Activated CD8-positive, alpha-beta memory T cell treated with anti-CD3 and anti-CD28 coated beads for 4 hours (primary cell): ENCODE measurements at regions not wholly inside any gene's neighbourhood (a gene's known extent, or its start where the extent isn't known, plus 50 kb on each side); places are given as distances from the start of the nearest gene placed in this dataset.

Source experiments
- DNase-seq, 2 donors: peaks; one replicate each; pipeline ENCODE4 v3.0.0-alpha.2; 2020; ENCODE audit warnings: low read depth in 2 of 2

DNA sequence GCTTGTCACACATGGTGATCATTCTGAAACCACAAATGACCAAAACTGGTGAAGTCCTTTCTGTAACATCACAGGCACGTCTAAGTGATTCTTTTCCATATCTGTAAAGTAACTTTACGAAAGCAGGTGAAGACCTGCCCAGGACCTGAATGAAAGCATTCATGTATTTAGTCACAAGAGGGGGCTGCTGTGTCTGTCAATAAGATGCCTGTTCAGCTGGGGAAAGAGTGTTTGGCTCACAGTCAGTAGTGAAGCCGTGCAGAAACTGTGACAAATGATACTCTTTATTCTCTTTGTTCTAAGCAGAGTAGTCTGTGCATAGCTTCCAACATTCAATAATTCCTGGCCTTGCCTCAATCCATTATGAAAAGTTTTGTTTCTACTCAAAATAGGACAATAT, 373.5 kb upstream of the OR4E1 start:
- DNase-seq = no peak

- DNase-seq = no peak
These were observed 372.4 kb upstream of the OR4E1 start for GRCh38 chr14:22046063-22046462.

- no peak for DNase-seq
These were observed 370.6 kb upstream of the OR4E1 start for GRCh38 chr14:22044193-22044592.

DNA sequence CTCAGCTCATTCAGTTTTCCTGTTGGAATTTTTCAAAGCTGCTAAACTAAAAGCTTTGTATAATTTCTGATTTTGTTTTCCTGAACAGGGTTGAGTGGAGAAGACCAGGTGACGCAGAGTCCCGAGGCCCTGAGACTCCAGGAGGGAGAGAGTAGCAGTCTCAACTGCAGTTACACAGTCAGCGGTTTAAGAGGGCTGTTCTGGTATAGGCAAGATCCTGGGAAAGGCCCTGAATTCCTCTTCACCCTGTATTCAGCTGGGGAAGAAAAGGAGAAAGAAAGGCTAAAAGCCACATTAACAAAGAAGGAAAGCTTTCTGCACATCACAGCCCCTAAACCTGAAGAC, 367.1 kb upstream of the OR4E1 start:
- DNase-seq = no peak

DNA sequence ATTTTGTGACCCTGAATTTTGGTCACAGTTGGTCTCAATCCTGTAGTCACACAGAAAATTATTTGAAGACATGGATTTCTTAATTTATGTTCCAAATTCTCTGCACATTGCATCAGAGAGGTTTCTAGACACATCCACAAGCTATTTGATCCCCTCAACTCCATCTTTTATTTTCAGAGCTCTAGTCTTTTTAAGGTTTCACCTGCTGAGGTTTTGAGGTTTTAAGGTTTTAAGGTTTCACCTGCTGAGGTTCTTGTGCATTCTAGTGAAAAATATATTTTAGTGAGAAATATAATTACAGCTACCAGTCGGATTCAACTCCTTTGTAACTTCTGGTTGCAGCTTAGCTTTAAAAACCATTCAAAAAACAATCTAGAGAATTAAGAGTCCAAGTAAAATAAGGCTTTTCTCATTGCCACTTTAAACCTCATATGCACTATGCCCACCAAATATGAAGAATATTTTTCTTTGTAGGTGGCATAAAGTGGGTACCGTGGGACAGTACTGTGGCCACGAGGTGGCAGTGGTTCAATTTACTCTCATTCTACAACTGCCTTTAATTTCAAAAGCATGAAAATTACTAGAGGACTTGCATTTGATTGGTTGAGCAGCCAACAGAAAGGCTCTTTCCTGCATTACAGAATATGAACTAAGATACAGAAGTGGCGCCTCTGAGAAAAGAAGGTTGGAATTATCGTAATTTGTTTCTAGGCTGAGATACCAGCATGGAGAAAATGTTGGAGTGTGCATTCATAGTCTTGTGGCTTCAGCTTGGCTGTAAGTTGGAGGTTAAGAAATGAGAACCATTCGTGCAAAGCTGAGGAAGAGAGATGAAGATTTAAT, 366.5 kb upstream of the OR4E1 start:
- no peak for DNase-seq

DNA sequence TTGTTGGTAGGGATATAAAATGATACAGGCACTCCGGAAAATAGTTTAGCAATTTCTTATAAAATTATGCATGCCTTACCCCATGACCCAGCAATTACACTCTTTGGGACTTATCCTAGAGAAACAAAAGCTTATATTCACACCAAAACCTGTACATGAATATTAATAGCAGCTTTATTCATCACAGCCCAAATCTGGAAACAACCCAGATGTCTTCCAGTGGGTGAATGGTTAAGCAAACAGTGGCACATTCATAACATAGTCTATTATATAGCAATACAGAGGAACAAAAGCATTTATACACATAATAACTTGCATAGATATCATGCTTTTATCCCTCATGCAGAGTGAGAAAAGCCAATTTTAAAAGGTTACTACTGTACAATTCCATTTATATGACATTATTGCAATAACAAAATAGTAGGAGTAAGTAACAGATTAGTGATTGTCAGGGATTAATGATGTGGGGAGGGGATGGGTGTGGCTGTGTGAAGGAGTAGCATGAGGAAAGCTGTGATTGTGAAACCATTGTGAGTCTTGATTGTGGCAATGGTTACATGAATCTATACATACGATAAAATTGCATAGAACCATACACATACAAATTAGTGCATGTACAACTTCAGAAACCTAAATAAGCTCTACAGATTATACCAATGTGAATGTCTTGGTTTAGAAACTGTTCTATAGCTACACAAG, 363.1 kb upstream of the OR4E1 start:
- DNase-seq = no peak

GRCh38 chr14:22026527-22026926, 352.9 kb upstream of the OR4E1 start:
- no peak for DNase-seq

- DNase-seq = no peak
These were observed 352.3 kb upstream of the OR4E1 start for GRCh38 chr14:22025879-22026278.

- no peak for DNase-seq
These were observed 350.5 kb upstream of the OR4E1 start for GRCh38 chr14:22024137-22024536.

DNA sequence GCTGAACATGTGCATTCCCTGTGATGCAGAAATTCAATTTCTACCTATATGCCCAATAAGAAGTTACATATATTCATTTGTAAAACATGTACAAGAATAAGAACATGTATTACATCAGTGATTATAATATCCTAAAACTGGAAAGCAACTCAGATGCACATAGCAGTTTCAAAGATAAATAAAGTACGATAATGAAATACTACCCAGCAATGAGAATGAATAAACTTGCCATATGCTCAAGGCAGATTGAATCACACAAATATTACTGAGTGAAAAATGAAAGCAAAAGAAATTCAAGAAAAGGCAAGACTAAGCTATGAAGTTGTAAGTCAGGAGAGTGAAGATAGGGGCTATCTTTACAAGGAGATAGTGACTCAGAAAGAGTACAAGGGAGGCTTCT, 345.3 kb upstream of the OR4E1 start:
- no peak for DNase-seq

DNA sequence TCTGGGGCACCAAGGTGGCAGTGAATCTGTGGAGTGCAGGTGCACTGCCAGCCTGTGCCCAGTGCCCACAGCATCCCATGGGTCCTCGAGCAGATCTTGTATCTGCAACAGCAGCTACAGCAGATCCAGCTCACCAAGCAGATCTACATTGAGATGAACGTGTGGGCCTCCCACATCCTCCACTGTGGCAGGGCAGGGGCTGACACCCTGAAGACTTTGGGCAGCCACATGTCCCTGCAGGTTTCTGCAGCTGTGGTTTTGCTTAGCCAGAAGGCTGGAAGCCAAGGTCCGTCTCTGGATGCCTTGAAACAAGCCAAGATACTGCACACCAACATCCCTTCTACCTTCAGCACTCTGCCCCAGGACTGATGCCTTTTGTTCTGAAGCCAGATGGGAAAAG, 338.8 kb upstream of the OR4E1 start:
- no peak for DNase-seq

GRCh38 chr14:22011253-22011642, 337.6 kb upstream of the OR4E1 start:
- DNase-seq = no peak

DNA sequence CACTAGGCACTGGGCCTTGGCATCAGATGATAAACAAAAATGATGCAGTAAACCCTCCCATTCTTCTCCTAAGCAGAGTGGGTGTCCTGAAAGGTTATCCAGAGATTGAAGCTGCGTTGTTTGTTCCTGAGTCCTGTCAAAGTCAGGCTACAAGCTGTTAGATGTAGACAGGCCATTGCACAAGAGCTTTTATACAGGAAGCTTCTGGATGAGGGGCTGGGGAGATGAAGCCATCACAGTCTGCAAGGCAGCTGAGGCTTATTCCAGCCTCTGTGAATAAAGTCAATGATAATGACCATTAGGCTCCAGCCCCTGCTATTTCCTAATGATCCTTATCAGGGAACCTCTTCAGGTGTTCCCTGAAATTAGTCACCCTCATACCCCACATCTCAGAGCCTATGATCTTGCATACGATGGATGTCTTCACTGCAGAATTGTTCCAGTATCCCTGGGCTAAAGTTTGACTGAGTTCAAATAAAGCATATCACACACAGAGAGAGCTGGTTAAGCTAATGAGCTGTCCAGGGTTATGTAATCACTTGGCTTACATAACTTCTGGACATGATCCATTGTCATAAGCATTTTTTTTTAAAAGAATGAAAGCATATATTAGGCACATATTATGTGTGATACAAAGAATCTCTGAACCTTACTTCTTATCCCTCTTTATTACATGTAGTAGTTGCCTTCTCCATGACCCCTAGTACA, 337.1 kb upstream of the OR4E1 start:
- no peak for DNase-seq

- no peak for DNase-seq
These were observed 335.1 kb upstream of the OR4E1 start for GRCh38 chr14:22008766-22009165.

DNA sequence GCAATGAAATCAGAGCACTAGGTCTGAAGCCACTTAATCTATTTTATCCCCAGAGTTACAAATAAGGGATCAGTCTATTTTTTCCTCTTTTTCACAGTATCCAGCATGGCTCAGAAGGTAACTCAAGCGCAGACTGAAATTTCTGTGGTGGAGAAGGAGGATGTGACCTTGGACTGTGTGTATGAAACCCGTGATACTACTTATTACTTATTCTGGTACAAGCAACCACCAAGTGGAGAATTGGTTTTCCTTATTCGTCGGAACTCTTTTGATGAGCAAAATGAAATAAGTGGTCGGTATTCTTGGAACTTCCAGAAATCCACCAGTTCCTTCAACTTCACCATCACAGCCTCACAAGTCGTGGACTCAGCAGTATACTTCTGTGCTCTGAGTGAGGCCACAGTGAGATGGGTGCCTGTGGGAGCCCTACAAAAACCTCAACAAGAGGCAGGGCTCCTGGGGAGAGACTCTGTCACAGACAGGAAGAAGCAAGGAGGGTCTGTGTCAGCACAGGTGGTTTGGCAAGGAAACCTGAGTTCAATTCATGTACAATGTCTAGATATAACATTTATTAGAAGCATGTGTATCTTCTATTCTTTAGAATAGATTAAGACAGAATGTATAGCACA, 334.3 kb upstream of the OR4E1 start:
- no peak for DNase-seq

DNA sequence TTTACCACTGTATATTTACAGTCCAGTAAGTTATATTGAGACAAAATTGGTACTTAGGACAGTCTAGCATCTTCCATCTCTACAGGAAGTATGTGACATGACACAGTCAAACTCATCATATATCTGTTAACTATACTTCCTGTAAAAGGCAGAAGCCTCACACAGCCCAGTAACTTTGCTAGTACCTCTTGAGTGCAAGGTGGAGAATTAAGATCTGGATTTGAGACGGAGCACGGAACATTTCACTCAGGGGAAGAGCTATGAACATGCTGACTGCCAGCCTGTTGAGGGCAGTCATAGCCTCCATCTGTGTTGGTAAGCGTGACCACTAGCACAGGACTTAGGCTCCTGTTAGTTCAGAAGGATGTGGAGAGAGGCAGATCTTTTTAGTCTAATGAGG, 333.7 kb upstream of the OR4E1 start:
- DNase-seq = no peak

DNA sequence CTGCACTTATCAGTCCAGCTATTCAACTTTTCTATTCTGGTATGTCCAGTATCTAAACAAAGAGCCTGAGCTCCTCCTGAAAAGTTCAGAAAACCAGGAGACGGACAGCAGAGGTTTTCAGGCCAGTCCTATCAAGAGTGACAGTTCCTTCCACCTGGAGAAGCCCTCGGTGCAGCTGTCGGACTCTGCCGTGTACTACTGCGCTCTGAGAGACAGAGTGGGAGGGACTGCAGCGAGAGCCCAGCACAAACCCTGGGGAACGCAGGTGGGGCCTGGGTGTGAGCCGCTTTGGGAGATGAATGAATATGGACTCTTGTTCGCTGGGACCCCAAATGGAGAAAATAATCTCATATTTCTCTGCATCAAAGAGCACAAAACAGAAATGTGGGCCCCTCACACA, 329.8 kb upstream of the OR4E1 start:
- DNase-seq = no peak

DNA sequence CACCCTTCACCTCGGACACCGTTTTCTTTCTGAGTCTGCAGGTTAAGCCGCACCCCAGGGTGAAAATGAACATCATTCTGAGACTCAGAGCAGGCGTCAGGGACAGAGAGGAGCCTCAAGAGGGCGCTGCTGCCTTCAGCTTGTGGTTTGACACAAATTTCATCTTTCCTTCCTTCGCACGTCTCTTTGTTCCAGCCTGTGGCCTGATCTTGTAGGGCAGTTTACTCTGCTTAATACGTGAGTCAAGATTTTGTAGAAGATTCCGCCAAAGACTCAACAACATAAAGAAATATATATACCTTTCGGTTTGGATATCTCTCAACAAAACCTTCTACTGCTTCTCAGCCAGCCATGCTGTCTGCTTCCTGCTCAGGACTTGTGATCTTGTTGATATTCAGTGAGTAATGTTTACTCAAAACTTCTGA, 329.3 kb upstream of the OR4E1 start:
- DNase-seq = peak; percentile 25 to 32

DNA sequence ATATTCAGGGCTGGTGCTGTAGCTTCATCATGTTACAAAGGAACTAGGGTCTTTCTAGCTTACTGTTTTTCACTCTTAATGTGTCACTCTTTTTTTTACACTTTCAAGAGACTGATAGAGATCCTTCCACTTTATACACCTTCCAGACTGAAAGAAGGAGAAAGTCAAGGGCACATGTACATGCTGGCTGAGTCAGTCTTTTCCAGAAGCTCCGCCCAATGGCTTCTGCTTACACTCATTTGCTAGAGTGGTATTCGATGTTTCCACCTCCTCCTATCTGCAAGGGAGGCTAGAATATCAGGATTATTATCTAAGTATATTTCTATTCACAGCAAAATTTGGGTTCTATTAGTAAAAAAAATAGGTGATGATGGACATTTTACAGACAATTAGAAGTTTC, 325.8 kb upstream of the OR4E1 start:
- DNase-seq = no peak

DNA sequence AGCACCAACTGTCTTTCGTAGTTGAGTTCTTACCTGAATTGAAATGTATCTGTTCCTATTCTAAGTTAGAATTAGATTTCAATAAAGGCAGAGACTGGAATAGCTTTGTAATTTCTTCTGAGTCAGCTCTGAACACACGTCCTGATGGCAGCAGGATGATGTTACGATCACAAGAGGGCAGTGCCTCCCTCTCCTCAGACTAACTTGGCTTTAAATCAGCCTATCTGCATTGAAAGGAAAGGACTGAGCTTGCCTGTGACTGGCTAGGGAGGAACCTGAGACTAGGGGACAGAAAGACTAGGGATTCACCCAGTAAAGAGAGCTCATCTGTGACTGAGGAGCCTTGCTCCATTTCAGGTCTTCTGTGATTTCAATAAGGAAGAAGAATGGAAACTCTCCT, 323.7 kb upstream of the OR4E1 start:
- DNase-seq = no peak

- DNase-seq = no peak
These were observed 321.7 kb upstream of the OR4E1 start for GRCh38 chr14:21995332-21995731.

DNA sequence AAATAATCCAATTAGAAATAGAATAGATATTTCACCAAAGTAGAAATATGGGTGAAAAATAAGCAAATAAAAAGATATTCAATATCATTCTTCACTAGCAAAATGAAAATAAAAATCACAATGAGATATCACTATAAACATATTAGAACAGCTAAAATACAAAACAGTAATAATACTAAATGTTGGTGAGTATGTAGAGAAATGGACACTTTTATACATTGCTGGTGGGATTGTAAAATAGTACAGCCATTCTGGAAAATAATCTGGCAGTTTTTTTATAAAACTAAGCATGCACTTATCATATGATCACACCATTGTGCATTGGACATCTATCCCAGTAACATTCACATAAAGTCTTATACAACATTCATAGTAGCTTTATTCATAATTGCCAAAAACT, 320.2 kb upstream of the OR4E1 start:
- no peak for DNase-seq
